ENCODE measurements at regions not wholly inside any gene's neighbourhood (a gene's known extent, or its start where the extent isn't known, plus 50 kb on each side); places are given as distances from the start of the nearest gene placed in this dataset.
"Not testable (repeated sequence)": the region's sequence is repeated elsewhere in the genome, so short reads cannot be mapped to it uniquely, and the experiment has no call there.

DNA sequence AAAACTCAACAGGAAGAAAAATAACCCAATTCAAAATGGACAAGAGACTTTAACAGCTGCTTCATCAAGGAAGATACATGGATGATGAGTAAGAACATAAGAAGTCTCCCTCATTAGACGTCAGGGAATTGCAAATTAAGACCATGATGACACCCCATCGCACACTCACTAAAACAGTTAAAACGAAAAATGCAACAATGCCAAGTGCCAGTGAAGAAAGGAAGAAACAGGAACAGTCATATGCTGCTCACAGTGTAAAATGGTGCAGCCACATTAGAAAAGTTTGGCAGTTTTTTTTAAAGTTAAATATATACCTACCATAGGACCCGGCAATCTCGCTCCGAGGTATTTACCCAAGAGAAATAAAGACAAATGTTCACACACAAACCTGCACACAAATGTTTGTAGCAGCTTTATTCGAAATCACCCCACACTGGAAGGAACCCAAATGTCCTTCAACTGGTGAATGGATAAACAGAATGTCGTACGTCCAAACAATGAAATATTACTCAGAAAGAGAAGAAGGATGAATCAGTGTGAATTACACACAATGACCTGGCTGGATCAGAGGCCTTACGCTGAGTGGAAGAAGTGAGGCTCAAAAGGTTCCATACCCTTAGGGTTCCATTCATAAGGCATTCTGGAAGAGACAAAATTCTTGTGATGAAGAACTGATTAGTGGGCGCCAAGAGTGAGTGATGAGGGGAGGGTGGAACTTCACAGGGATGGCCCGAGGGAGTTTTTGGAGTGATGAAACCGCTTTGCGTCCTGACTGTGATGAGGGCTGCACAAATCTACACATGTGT is 110.3 kb downstream of the C16orf95 start:
- DNase-seq (ENCODE audit: low read depth) = no peak

DNA sequence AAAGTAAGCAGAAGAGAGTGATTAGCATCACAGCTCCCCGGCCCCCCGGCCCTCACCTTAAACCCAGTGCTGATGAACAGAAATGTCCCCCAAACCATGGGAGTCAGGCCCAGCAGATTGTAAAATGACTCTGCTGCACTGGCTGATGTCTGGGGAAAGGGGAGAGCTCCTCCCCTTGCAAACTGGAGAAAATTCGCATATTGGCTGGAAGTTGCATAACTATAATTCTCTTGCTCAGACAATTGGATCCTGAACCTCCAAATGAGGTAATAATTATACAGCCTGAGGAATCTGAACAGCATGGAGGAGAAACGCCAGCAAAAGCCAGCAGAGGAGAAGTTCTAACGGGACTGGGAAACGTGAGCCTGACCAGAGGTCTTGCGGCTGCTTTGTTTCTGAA is 109.7 kb downstream of the C16orf95 start:
- no peak for DNase-seq (ENCODE audit: low read depth)

DNA sequence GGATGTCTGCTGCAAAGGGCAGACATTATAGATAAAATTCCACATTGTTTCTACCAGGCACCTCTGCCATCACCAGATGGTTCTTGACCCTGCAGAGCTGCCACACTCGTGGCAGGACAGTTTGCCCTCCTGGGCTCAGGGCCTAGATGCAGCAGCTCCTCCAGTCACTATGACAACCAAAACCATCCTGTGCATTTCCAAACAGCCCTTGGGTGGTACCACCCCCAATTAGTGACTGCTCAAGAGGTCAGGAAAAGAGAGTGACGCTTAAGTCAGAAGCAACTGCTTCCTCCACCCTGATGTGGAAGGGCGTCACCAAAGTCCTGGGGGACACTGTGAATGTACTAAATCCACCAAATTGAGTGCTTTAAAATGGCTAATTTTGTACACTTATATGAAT is 109.2 kb downstream of the C16orf95 start:
- no peak for DNase-seq (ENCODE audit: low read depth)

DNA sequence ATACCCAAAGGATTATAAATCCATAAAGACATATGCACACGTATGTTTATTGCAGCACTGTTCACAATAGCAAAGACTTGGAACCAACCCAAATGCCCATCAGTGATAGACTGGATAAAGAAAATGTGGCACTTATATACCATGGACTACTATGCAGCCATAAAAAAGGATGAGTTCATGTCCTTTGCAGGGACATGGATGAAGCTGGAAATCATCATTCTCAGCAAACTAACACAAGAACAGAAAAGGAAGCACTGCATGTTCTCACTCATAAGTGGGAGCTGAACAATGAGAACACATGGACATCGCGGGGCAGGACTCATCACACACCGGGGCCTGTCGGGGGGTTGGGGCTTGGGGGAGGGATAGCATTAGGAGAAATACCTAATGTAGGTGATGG is 108.2 kb downstream of the C16orf95 start:
- not testable (repeated sequence) for DNase-seq (ENCODE audit: low read depth)

DNA sequence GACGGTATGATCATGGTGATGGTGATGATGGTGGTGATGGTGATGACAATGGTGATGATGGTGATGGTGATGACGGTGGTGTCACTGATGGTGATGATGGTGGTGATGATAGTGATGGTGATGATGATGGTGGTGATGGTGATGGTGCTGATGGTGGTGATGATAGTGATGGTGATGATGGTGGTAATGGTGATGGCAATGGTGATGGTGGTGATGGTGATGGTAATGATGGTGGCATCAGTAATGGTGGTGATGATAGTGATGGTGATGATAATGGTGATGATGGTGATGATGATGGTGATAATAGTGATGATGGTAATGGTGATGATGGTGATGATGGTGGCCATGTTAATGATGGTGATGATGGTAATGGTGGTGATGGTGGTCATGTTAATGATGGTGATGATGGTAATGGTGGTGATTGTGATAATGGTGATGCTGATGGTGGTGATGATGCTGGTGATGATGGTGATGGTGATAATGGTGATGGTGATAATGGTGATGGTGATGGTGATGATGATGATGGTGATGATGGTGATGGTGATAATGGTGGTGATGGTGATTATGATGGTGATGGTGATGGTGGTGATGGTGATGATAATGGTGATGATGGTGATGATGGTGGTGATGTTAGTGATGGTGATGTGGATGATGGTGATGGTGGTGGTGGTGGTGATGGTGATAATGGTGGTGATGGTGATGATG is 107.2 kb downstream of the C16orf95 start:
- no peak for DNase-seq (ENCODE audit: low read depth)

DNA sequence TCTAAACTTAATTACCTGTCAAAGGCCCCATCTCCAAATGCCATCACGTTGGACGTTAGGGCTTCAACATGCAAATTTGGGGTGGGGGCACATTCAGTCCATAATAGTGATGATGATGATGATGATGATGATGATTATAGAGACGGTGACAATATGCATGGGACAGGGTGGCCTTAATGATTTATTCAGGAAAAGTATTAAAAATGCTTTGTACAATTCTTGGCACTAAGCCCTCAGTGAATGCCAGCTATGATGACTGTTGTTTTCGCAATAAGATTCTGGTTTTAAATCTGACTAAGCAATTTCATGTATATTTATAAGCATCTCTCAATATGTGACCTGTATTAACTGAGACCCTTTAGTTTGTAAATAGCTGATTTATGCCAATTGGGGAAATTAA is 106.3 kb downstream of the C16orf95 start:
- no peak for DNase-seq (ENCODE audit: low read depth)

DNA sequence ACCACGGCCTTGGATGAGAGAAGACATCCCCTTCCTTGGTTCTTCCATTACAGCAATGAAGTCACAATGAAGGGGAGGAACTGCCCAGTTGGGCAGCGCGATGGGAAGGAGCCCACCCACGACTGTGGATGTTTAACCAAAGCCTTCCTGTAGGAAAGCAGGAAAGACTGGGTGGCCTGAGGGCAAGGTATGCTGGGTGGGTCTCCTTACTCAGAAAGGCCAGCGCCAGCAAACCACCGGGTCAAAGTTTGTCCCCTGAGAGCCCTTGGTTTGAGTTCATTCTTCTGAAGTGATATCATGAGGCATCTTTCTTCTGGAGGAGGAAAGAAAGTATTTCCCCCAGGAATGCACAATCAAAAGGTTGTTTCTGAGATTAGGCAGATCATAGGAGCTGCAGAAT is 105.2 kb downstream of the C16orf95 start:
- DNase-seq (ENCODE audit: low read depth) = no peak

DNA sequence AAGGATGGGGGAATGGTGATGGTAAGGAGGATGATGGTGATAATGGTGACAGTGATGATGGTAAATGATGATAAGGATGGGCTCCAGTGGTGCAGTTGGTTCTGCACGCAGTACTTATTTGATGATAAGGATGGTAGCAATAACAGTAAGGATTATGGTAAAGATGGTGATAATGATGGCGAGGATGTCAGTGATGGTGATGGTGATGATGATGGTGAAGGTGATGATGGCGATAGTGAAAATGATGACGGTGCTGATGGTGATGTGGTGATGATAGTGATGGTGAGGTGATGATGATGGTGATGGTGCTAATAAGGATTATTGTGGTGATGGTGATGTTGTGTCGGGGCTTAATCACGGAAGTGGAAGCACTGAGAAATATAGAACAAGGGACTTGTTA is 103.7 kb downstream of the C16orf95 start:
- no peak for DNase-seq (ENCODE audit: low read depth)

DNA sequence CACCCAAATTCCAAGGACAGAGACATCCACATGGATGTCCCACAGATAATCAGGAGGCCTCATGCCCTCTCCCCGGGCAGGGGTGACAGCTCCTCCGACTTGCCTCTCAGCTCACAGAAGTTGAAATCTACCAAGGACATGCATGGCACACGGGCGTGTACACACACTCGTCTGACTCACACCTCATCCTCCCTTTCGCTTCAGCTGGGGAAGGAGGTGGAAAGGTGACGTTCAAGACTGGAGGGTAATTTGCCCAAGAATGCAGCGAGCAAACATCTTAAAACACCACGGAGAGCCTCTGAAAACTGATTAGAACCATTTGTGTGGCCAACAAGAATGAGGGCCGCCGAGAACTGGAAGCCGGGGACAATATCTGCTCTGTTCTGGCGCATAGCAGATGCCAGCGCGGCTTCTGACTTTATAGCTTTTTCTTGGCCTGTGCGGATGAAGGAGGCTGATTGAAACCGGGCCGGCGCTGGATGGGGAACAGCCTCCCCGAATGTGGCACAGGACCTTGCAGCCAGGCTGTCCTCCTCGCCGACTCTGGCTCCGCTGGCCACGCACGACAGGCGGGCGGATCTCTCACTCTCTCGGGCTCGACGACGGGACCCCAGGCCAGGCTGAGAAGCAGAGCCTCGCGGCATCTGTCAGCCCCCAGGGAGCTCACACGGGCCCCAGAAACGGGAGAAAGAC is 100.9 kb downstream of the C16orf95 start:
- no peak for DNase-seq (ENCODE audit: low read depth)

DNA sequence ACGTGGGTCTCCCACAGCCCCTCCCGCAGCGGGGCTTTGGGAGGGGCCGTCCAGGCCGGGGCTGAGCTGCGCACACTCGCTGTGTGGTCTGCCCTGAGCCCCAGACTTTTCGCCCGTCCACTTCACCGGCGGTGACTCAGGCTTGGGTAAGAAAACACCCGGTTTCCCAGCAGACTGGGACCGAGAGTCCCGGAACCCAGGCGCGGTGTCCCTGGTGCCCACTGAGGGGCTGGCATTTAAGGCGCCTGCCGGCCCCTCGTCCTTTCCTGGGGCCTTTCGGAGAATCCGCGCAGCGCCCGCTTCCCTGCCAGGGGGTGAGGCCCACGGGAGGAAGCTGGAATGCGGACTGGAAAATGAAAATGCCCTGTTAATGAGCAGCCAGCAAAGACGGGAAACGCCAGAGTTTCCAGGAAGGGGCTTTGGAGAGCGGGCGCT is 100.3 kb downstream of the C16orf95 start:
- no peak for DNase-seq (ENCODE audit: low read depth)

DNA sequence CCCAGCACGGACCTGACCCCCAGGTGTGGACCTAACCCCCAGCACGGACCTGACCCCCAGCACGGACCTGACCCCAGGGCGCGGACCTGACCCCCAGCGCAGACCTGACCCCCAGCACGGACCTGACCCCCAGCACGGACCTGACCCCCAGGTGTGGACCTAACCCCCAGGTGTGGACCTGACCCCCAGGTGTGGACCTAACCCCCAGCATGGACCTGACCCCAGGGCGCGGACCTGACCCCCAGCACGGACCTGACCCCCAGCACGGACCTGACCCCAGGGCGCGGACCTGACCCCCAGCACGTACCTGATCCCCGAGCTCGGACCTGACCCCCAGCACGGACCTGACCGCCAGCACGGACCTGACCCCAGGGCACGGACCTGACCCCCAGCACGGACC is 99.4 kb downstream of the C16orf95 start:
- DNase-seq (ENCODE audit: low read depth) = not testable (repeated sequence)

DNA sequence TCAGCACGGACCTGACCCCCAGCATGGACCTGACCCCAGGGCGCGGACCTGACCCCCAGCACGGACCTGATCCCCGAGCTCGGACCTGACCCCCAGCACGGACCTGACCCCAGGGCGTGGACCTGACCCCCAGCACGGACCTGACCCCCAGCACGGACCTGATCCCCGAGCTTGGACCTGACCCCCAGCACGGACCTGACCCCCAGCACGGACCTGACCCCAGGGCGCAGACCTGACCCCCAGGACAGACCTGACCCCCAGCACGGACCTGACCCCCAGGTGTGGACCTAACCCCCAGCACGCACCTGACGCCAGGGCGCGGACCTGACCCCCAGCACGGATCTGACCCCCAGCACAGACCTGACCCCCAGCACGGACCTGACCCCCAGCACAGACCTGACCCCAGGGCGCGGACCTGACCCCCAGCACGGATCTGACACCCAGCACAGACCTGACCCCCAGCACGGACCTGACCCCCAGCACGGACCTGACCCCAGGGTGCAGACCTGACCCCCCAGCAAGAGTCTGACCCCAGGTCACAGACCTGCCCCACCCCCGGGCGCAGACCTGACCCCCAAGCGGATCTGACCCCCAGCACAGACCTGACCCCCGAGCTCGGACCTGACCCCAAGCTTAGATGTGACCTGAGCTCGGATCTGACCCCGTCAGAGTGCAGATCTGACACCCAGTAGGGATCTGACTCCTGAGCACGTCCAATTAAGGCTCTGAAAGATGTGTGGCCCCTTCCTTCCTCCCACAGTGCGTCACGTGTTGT is 98.7 kb downstream of the C16orf95 start:
- DNase-seq (ENCODE audit: low read depth) = no peak

DNA sequence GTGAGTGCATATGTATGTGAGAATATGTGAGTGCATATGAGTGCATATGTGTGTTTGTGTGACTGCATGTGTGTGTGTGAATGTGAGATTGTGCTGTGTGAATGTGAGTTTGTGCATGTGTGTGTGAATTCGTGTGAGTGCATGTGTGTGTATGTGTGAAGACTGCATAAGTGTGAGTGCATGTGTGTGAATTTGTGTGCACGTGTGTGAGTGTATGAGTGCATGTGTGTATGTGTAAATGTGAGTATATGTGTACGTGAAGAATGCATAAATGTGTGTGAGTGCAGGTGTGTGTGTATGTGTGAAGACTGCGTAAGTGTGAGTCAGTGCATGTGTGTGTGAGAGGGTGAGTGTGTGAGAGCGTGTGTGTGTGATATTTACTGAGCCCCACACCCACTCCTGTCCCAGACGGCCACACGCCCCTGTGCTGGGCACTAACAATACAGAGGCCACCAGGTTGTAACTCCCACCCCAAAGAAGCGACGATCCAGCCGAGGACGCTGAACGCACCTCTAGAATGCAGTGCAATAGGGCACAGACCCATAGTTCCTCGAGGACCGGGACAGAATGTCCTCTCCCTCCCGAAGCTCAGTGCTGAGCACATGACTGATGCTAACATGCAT is 97.8 kb downstream of the C16orf95 start:
- no peak for DNase-seq (ENCODE audit: low read depth)

DNA sequence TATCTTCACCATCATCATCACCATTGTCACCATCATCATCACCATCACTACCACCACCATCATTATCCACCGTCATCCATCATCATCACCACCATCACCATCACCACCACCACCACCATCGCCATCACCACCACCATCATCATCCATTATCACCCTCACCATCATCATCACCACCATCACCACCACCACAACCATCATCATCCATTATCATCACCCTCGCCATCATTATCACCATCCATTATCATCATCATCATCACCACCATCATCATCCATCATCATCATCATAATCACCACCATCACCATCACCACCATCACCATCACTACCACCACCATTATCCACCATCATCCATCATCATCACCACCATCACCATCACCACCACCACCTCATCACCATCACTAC is 95.6 kb downstream of the C16orf95 start:
- no peak for DNase-seq (ENCODE audit: low read depth)

DNA sequence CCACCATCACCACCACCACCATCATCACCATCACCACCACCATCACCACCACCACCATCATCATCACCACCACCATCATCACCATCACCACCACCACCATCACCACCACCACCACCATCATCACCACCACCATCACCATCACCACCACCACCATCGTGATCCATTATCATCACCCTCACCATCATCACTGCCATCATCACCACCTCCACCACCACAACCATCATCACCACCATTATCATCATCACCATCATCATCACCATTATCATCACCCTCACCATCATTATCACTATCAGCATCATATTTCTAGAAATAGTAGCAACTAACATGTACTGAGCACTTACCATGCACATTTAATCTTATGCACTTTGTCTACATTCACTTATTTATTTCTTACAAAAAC is 94.9 kb downstream of the C16orf95 start:
- no peak for DNase-seq (ENCODE audit: low read depth)

DNA sequence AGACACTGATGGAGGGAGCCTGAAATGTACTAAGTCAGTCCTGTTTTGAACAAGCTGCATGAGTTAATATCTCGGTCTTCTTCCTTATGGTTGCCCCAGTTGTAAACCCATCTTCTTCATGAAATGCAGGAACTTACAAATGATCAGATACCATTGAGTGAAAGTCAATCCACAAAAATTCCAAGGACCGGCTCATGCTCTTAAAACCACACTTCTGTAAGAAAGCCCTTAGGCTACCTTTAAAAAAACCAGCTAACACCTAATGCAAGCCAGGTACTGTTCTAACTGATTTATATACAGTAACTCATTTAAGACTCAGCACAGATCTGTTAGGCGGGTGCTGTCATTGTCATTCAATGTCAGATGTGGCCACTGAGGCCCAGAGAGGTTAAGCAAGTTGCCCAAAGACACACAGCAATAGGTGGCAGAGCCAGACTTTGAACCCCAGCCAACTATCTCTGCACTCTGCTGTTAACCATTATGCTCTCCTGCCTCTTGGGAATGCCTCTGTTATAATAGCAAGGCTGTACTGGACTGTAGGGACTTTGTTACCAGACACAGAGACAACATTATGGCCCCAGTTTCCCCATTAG is 93.4 kb downstream of the C16orf95 start:
- no peak for DNase-seq (ENCODE audit: low read depth)

DNA sequence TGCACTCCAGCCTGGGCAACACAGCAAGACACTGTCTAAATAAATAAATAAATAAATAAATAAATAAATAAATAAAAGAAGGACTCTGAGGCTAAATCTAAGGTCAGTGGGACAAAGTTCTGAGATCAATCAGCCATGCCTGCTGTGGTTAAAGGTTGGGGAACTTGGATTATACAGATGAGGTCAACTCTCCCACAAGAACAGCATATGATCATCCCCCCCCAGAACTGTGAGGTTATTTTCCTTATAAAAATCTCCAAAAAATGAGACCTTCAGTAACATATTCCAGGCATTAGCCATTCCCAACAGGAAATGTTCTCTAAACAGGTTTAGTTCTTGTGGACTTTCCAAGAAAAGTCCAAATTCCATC is 90.3 kb downstream of the C16orf95 start:
- no peak for DNase-seq (ENCODE audit: low read depth)

DNA sequence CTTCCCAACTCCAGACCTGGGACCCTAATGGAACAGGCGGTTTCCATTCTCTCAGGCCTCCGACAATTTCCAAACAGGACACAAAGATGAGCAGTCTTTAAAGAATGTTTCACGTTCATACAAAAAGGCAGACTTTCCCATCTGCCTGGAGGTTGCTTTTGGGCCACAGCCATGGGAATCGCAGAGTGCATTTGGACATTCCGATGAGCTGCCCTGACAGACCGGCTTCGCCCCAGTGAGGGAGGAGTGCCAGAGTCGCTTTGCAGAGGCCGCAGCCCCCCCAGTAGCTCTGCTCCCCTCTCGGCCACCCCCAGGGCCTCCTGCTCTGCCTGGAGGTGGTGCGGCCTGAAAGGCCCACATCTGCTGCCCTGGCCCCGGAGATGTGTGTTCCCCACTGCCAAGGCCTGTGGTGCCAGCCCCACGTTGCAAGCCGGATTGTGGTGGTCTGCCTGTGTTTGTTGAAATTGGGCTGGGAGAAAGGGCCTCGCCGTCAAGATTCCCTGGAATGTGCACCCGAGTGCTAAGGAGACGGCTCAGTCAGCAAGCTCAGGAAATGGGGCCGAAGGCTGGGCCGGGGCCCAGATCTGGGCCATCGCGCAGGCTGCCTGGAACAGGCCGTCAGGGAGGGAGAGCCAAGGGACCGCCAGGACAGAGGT is 89.8 kb downstream of the C16orf95 start:
- no peak for DNase-seq (ENCODE audit: low read depth)

DNA sequence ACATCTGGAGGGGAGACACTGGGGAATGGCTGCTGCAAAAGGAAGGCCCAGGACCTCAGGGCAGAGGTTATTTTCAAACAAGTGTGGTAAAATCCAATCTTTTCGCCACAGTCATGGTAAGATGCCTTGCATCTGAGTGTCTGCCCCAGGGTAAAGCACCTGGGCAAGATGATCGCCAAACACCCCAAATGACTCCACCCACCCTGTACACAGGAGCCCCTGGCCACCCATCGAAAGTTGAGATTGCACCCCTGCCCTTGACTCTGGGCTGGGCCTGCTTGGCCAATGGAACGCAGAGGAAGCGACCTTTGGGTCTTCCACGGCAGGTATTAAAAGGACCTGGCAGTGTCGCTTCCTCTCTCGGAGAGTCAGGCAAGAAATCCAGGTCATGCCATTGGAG is 88.8 kb downstream of the C16orf95 start:
- no peak for DNase-seq (ENCODE audit: low read depth)

DNA sequence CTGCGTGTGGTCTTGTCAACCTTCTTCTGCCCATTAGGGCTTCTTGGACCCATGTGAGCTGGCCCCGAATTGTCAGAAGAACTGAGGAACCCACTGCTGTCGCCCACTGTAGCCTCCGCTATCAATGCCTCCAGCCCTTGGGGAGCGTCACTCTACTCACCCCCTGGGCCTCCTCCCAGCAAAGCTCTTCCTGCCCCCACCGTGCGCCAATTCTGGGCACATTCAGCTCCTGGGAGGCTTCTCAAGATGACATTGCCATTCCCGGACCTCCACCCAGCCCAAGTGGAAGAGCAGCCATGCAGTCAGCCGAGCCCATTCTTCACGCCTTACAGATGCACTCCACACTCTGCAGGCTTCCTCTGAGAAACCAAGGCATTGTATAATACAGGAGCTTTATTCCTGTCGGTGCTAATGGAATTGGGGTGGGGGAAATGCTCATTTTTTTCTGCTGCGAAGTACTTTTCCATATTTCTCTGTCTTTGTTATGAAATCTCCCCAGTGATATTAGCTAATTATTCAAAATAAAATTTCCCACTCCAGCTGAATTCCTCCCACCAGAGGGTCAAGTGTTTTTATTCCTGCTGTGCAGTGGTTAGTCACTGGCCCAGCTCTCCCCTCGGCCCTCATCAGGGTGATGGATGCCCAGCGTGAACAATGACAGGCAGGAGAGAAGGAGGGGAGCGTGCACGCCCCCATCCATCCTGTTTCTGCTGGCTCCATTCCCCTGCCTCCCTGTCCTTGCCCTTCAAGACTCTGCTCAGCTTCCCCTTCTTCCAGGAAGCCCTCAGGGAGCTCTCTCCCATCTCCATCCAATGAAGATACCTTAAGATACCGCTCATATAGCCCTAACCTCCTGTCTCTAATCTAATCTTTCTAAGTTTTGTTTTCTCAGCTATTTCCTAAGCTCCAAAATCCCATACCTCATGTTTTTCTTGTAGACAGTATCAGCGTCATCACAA is 87.7 kb downstream of the C16orf95 start:
- DNase-seq (ENCODE audit: low read depth) = no peak

Data from stimulated activated CD8-positive, alpha-beta memory T cell treated with anti-CD3 and anti-CD28 coated beads, Interleukin-15, amount 100 ng/mL, for 1 hour (primary cell).